ENCODE measurements at regions not wholly inside any gene's neighbourhood (a gene's known extent, or its start where the extent isn't known, plus 50 kb on each side); places are given as distances from the start of the nearest gene placed in this dataset.
A peak's percentile ranks its signal among the peaks of the same experiment; 100 is the strongest.

GRCh38 chr5:73370095-73370494 lies 78.5 kb downstream of the FOXD1 start:
- no peak for TF ChIP-seq CTCF (IDR thresholded peaks at IDR 0.05; ENCODE audit: insufficient read depth, low read depth, low read length)
- DNase-seq (ENCODE audit: low read depth), result no peak

GRCh38 chr5:73369278-73369677 lies 79.3 kb downstream of the FOXD1 start:
- no peak overlapping the region for H3K4me3 ChIP-seq (ENCODE audit: low read depth, low read length)
- no peak for DNase-seq (ENCODE audit: low read depth)
- no peak for TF ChIP-seq CTCF (IDR thresholded peaks at IDR 0.05; ENCODE audit: insufficient read depth, low read depth, low read length)

More at GRCh38 chr5:73370095-73370494, 78.5 kb downstream of the FOXD1 start:
- no peak overlapping the region for H3K4me3 ChIP-seq (ENCODE audit: low read depth, low read length)

- DNase-seq (ENCODE audit: low read depth), result no peak
- no peak overlapping the region for H3K4me3 ChIP-seq (ENCODE audit: low read depth, low read length)
- TF ChIP-seq CTCF (IDR thresholded peaks at IDR 0.05; ENCODE audit: insufficient read depth, low read depth, low read length), result no peak
Observed at GRCh38 chr5:73367650-73368049, 80.9 kb downstream of the FOXD1 start.

- TF ChIP-seq CTCF (IDR thresholded peaks at IDR 0.05; ENCODE audit: insufficient read depth, low read depth, low read length), result no peak
- no peak overlapping the region for H3K4me3 ChIP-seq (ENCODE audit: low read depth, low read length)
- DNase-seq (ENCODE audit: low read depth), result no peak
Observed at GRCh38 chr5:73365990-73366667, 82.4 kb downstream of the FOXD1 start.

GRCh38 chr5:73365301-73365853 lies 83.2 kb downstream of the FOXD1 start:
- peak; percentile 42 for DNase-seq (ENCODE audit: low read depth)
- no peak for TF ChIP-seq CTCF (IDR thresholded peaks at IDR 0.05; ENCODE audit: insufficient read depth, low read depth, low read length)
- no peak overlapping the region for H3K4me3 ChIP-seq (ENCODE audit: low read depth, low read length)

GRCh38 chr5:73363911-73364730 lies 84.5 kb downstream of the FOXD1 start:
- no peak overlapping the region for H3K4me3 ChIP-seq (ENCODE audit: low read depth, low read length)
- peak; percentile 62 for DNase-seq (ENCODE audit: low read depth)
- no peak for TF ChIP-seq CTCF (IDR thresholded peaks at IDR 0.05; ENCODE audit: insufficient read depth, low read depth, low read length)

All from fibroblast of villous mesenchyme (primary cell).